GM23338 (cell line): ENCODE measurements at regions not wholly inside any gene's neighbourhood (a gene's known extent, or its start where the extent isn't known, plus 50 kb on each side); places are given as distances from the start of the nearest gene placed in this dataset.
A peak's percentile ranks its signal among the peaks of the same experiment; 100 is the strongest.

Experiments
- ATAC-seq: fragments of 200-7000 bp; cut with Tn5 transposase; 3 replicates; pipeline ENCODE4 v1.9.1; 2020
- DNase-seq: peaks from one replicate; pipeline ENCODE4 v3.0.0-alpha.2; 2015; ENCODE audit warnings: low spot score
- H2AFZ ChIP-seq: fragments of 200-600 bp; sonication (generic); 2 replicates; pipeline ENCODE4 v1.8.0; 2016; ENCODE audit warnings: antibody characterized with exemption, mild to moderate bottlenecking, moderate library complexity
- H3F3A ChIP-seq: fragments of 200-600 bp; sonication (generic); replicated peaks from 2 replicates; pipeline ENCODE4 v1.8.0; 2017; ENCODE audit warnings: antibody characterized with exemption, mixed run types, low read depth
- H3K27ac ChIP-seq: fragments of 200-600 bp; sonication (generic); 2 replicates; pipeline ENCODE4 v1.6.1; 2016; ENCODE audit warnings: low read depth
- H3K27me3 ChIP-seq: fragments of 200-600 bp; sonication (generic); 2 replicates; pipeline ENCODE4 v1.8.0; 2016; ENCODE audit warnings: mild to moderate bottlenecking, mixed run types, moderate library complexity; ENCODE audit not compliant: insufficient read depth
- H3K36me3 ChIP-seq: fragments of 200-600 bp; sonication (generic); 2 replicates; pipeline ENCODE4 v1.8.0; 2016; ENCODE audit warnings: mild to moderate bottlenecking; ENCODE audit not compliant: insufficient read depth
- H3K4me1 ChIP-seq: fragments of 200-600 bp; sonication (generic); 2 replicates; pipeline ENCODE4 v1.8.0; 2016; ENCODE audit warnings: mild to moderate bottlenecking, moderate library complexity; ENCODE audit not compliant: insufficient read depth
- H3K4me2 ChIP-seq: fragments of 200-600 bp; sonication (generic); 2 replicates; pipeline ENCODE4 v1.7.1; 2017; ENCODE audit warnings: mixed run types
- H3K4me3 ChIP-seq: fragments of 200-600 bp; sonication (generic); 2 replicates; pipeline ENCODE4 v1.6.1; 2016; ENCODE audit warnings: mixed run types
- H3K79me2 ChIP-seq: fragments of 200-600 bp; sonication (generic); replicated peaks from 2 replicates; pipeline ENCODE4 v1.8.0; 2017; ENCODE audit warnings: mild to moderate bottlenecking; ENCODE audit not compliant: insufficient read depth
- H3K9me2 ChIP-seq: fragments of 200-600 bp; sonication (generic); 2 replicates; pipeline ENCODE4 v1.8.0; 2017; ENCODE audit not compliant: insufficient read depth
- H4K20me1 ChIP-seq: fragments of 200-600 bp; sonication (generic); replicated peaks from 2 replicates; pipeline ENCODE4 v1.8.0; 2017; ENCODE audit warnings: mild to moderate bottlenecking; ENCODE audit not compliant: insufficient read depth
- H3K27ac Mint-ChIP-seq: 2 replicates; pipeline ENCODE4 v1.8.0; 2020; ENCODE audit warnings: inconsistent platforms, mild to moderate bottlenecking, moderate library complexity, mixed read lengths
- H3K27me3 Mint-ChIP-seq: 3 replicates; pipeline ENCODE4 v1.8.0; 2022; ENCODE audit warnings: low read depth, mild to moderate bottlenecking, moderate library complexity, mixed read lengths, inconsistent platforms; ENCODE audit not compliant: insufficient read depth, poor library complexity
- H3K36me3 Mint-ChIP-seq: 3 replicates; pipeline ENCODE4 v1.8.0; 2021; ENCODE audit warnings: low read depth, mild to moderate bottlenecking, inconsistent platforms, moderate library complexity, mixed read lengths
- H3K4me1 Mint-ChIP-seq: 3 replicates; pipeline ENCODE4 v1.8.0; 2020; ENCODE audit warnings: mild to moderate bottlenecking, inconsistent platforms, mixed read lengths
- H3K4me3 Mint-ChIP-seq: 3 replicates; pipeline ENCODE4 v1.8.0; 2021; ENCODE audit warnings: moderate library complexity, mild to moderate bottlenecking, inconsistent platforms, mixed read lengths
- H3K9me3 Mint-ChIP-seq: 3 replicates; pipeline ENCODE4 v1.8.0; 2020; ENCODE audit warnings: moderate library complexity, mild to moderate bottlenecking, inconsistent platforms, mixed read lengths
- CREB1 ChIP-seq: fragments of 250-450 bp; sonication (Bioruptor Pico); IDR thresholded peaks from 2 replicates; pipeline ENCODE4 v1.5.0; 2020; ENCODE audit warnings: low read depth, mild to moderate bottlenecking, moderate library complexity
- EZH2 ChIP-seq: fragments of 200-600 bp; sonication (generic); IDR thresholded peaks from one replicate; pipeline ENCODE4 v1.8.0; 2017; ENCODE audit warnings: antibody characterized with exemption, mild to moderate bottlenecking, low read depth; ENCODE audit not compliant: unreplicated experiment
- EZH2phosphoT487 ChIP-seq: fragments of 200-600 bp; sonication (generic); IDR thresholded peaks from one replicate; pipeline ENCODE4 v1.8.1; 2018; ENCODE audit warnings: antibody characterized with exemption; ENCODE audit not compliant: unreplicated experiment
- JUNB ChIP-seq: IDR thresholded peaks from one replicate; pipeline ENCODE4 v1.6.1; 2016; ENCODE audit warnings: antibody characterized with exemption; ENCODE audit not compliant: unreplicated experiment
- NANOG ChIP-seq: IDR thresholded peaks from 2 replicates; pipeline ENCODE4 v1.6.1; 2016; ENCODE audit warnings: antibody characterized with exemption, borderline replicate concordance
- POLR2AphosphoS5 ChIP-seq: IDR thresholded peaks from 2 replicates; pipeline ENCODE4 v1.6.1; 2016; ENCODE audit warnings: antibody characterized with exemption, low read depth
- STAT1 ChIP-seq: IDR thresholded peaks from one replicate; pipeline ENCODE4 v1.6.1; 2016; ENCODE audit warnings: antibody characterized with exemption; ENCODE audit not compliant: unreplicated experiment
- ZNF114 ChIP-seq: fragments of 250-450 bp; sonication (Bioruptor Pico); IDR thresholded peaks from 2 replicates; pipeline ENCODE4 v1.5.0; 2020; ENCODE audit warnings: mild to moderate bottlenecking, moderate library complexity
- TF ChIP-seq, protein P1 (sequence below): IDR thresholded peaks from 2 replicates; pipeline ENCODE4 v1.6.1; 2016; ENCODE audit warnings: antibody characterized with exemption
- TF ChIP-seq, protein P2 (sequence below), 2 experiments: fragments of 200-600 bp in 1 of 2; sonication (generic) in 1 of 2; conservative IDR thresholded peaks; 2 replicates each; pipeline versions ENCODE4 v1.5.1 to v1.6.1; 2016 to 2017; ENCODE audit warnings: antibody characterized with exemption in 2 of 2, low read depth in 2 of 2, mild to moderate bottlenecking in 2 of 2, moderate library complexity in 1 of 2
- TF ChIP-seq, protein P3 (sequence below): IDR thresholded peaks from one replicate; pipeline ENCODE4 v1.6.1; 2018; ENCODE audit warnings: antibody characterized with exemption; ENCODE audit not compliant: unreplicated experiment

DNA sequence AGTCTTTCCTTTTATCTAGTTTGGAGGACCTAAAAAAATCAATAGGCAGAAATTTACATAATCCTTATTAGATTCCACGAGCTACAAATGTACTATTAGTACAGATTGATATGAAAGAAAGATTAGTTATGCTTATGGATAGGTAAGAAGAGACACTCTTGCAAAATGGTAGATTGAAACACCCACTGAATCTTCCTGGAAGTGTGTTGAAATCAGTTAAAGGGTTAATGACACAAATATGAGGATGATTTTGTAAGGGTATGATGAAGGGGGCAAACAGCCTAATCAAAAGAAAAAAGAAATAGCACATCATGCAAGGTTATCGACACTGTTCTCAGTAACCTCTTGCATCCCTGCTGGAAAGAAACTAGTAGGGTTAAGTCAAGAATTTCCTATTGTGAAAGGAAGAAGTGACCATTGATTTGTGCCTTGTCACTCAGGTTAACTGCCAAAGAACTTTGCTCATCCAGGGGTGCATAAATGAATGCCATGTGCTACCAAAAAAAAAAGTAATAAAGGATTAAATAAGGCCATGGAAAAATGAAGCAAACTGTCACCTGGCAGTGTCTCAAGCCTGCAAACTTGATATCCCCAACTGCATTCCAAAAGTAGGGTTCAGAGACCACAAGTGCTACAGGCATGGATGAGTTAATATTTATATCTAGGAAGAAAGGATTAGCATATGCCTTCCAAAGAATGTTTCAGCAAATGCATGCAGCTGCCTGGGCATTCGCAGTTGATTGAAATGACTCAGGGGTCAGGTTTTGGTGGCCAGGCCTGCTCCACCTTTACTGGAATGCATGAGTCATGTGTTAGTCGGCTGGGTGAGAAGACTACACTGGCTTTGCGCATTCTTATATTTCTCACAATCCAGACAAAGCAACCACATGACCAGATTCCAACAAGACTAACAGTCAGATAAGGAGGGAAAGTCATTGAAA is 78.3 kb upstream of the ATXN3L start:
- Histone ChIP-seq H3K4me1 (no peaks in the 10 kb centered on the region), H3K27ac (no peak overlapping the region), H3K9me2 (no peaks in the 10 kb centered on the region), H3K36me3 (no peaks in the 10 kb centered on the region), H2AFZ (no peak overlapping the region), H3K79me2 (no peaks in the 10 kb centered on the region), H3K27me3 (no peaks in the 10 kb centered on the region), H4K20me1 (no peaks in the 10 kb centered on the region), H3K4me3 (no peak overlapping the region), H3K4me2 (no peak overlapping the region), H3F3A (no peaks in the 10 kb centered on the region)
- TF ChIP-seq NANOG, result no peak
- TF ChIP-seq, protein P1, sequence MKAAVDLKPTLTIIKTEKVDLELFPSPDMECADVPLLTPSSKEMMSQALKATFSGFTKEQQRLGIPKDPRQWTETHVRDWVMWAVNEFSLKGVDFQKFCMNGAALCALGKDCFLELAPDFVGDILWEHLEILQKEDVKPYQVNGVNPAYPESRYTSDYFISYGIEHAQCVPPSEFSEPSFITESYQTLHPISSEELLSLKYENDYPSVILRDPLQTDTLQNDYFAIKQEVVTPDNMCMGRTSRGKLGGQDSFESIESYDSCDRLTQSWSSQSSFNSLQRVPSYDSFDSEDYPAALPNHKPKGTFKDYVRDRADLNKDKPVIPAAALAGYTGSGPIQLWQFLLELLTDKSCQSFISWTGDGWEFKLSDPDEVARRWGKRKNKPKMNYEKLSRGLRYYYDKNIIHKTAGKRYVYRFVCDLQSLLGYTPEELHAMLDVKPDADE, result no peak
- Mint-ChIP-seq H3K4me1 (no peaks in the 10 kb centered on the region; the same call in 1 of the 3 replicates), H3K36me3 (no peaks in the 10 kb centered on the region), H3K4me3 (no peak overlapping the region), H3K27ac (no peak overlapping the region), H3K9me3 (no peaks in the 10 kb centered on the region), H3K27me3 (no peaks in the 10 kb centered on the region)
- ATAC-seq, result no peak
- DNase-seq, result peak; percentile 2

DNA sequence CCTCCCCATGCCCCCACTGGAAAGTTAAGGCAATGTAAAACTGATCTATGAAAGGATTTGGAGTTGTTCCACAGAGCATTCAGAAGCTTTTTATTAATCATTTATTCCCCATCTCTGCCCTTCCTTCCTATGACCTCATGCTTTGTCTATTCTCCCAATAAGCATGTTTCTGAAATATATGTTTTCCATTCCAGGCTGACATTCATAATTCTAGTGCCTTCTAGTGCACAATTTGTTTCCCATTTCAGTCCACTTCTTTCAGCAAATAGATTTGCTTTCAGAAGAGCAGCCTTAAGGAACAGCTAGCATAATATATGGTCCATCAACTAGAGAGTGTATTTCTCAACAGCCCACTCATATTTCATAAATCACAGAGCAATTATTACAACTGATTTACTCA is 77.1 kb upstream of the ATXN3L start:
- Histone ChIP-seq H3K4me2 (no peak overlapping the region), H4K20me1 (no peaks in the 10 kb centered on the region), H3K4me3 (no peak overlapping the region), H3F3A (no peaks in the 10 kb centered on the region), H3K9me2 (no peaks in the 10 kb centered on the region), H3K79me2 (no peaks in the 10 kb centered on the region), H3K27me3 (no peaks in the 10 kb centered on the region), H3K4me1 (no peaks in the 10 kb centered on the region), H3K27ac (no peak overlapping the region), H3K36me3 (no peaks in the 10 kb centered on the region), H2AFZ (no peak overlapping the region)
- DNase-seq (no peak), ATAC-seq (no peak)
- H3K4me1 Mint-ChIP-seq, result no peaks in the 10 kb centered on the region; the same call in 1 of the 3 replicates
- no peaks in the 10 kb centered on the region for H3K36me3 Mint-ChIP-seq
- H3K27ac Mint-ChIP-seq, result no peak overlapping the region
- H3K27me3 Mint-ChIP-seq, result no peaks in the 10 kb centered on the region
- no peak overlapping the region for H3K4me3 Mint-ChIP-seq
- H3K9me3 Mint-ChIP-seq, result no peaks in the 10 kb centered on the region; the same call in 2 of the 3 replicates
- TF ChIP-seq, protein P1, result no peak
- TF ChIP-seq, protein P2, sequence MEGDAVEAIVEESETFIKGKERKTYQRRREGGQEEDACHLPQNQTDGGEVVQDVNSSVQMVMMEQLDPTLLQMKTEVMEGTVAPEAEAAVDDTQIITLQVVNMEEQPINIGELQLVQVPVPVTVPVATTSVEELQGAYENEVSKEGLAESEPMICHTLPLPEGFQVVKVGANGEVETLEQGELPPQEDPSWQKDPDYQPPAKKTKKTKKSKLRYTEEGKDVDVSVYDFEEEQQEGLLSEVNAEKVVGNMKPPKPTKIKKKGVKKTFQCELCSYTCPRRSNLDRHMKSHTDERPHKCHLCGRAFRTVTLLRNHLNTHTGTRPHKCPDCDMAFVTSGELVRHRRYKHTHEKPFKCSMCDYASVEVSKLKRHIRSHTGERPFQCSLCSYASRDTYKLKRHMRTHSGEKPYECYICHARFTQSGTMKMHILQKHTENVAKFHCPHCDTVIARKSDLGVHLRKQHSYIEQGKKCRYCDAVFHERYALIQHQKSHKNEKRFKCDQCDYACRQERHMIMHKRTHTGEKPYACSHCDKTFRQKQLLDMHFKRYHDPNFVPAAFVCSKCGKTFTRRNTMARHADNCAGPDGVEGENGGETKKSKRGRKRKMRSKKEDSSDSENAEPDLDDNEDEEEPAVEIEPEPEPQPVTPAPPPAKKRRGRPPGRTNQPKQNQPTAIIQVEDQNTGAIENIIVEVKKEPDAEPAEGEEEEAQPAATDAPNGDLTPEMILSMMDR (conservative IDR thresholded peaks at IDR 0.05; ENCODE audit: low read depth in 2 of 2), result no peak
- TF ChIP-seq ZNF114 (CRISPR knock-in tag), result no peak
- TF ChIP-seq JUNB, result no peak
- TF ChIP-seq, protein P3, sequence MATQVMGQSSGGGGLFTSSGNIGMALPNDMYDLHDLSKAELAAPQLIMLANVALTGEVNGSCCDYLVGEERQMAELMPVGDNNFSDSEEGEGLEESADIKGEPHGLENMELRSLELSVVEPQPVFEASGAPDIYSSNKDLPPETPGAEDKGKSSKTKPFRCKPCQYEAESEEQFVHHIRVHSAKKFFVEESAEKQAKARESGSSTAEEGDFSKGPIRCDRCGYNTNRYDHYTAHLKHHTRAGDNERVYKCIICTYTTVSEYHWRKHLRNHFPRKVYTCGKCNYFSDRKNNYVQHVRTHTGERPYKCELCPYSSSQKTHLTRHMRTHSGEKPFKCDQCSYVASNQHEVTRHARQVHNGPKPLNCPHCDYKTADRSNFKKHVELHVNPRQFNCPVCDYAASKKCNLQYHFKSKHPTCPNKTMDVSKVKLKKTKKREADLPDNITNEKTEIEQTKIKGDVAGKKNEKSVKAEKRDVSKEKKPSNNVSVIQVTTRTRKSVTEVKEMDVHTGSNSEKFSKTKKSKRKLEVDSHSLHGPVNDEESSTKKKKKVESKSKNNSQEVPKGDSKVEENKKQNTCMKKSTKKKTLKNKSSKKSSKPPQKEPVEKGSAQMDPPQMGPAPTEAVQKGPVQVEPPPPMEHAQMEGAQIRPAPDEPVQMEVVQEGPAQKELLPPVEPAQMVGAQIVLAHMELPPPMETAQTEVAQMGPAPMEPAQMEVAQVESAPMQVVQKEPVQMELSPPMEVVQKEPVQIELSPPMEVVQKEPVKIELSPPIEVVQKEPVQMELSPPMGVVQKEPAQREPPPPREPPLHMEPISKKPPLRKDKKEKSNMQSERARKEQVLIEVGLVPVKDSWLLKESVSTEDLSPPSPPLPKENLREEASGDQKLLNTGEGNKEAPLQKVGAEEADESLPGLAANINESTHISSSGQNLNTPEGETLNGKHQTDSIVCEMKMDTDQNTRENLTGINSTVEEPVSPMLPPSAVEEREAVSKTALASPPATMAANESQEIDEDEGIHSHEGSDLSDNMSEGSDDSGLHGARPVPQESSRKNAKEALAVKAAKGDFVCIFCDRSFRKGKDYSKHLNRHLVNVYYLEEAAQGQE, result no peak
- no peak for TF ChIP-seq CREB1 (CRISPR knock-in tag)
- TF ChIP-seq NANOG, result no peak
- no peak for TF ChIP-seq STAT1
- no peak for TF ChIP-seq EZH2
- no peak for TF ChIP-seq EZH2phosphoT487
- TF ChIP-seq POLR2AphosphoS5, result no peak
